ENCODE measurements at regions not wholly inside any gene's neighbourhood (a gene's known extent, or its start where the extent isn't known, plus 50 kb on each side); places are given as distances from the start of the nearest gene placed in this dataset.

DNA sequence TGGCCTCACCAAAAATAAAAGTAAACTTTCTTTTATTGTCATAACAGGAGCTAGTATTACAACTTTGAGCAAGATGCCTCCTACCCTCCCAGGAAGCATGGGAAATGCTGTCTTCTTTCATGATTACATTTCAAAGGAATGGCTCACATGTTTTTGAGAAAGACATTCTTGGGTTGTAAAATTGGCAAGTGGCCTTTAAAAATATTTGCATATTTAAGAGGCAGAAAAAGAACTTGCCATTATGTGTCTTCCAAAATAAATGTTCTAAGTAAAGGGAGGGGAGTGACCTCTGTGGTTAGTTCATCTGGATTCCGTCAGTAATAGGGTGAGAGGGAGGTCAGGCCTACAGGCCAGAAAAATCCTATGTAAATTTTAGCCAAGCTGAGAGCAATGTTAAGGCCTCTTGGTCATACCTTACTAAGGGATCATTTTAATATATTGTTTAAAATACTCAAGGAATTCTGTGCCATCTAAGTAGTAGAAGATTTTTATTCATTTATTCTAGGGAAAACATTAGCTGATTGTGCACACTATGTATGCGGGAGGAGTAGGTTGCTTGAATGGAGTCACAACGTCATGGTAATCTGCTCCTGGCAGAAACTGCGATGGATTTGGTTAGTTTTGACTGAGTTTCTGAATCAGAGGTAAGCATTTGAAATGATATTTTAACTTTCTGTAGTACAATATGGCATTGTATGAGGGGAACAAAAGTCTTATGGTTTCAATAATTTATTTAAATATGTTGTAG lies 1485.7 kb upstream of the CDH9 start:
- TF ChIP-seq, protein P1, sequence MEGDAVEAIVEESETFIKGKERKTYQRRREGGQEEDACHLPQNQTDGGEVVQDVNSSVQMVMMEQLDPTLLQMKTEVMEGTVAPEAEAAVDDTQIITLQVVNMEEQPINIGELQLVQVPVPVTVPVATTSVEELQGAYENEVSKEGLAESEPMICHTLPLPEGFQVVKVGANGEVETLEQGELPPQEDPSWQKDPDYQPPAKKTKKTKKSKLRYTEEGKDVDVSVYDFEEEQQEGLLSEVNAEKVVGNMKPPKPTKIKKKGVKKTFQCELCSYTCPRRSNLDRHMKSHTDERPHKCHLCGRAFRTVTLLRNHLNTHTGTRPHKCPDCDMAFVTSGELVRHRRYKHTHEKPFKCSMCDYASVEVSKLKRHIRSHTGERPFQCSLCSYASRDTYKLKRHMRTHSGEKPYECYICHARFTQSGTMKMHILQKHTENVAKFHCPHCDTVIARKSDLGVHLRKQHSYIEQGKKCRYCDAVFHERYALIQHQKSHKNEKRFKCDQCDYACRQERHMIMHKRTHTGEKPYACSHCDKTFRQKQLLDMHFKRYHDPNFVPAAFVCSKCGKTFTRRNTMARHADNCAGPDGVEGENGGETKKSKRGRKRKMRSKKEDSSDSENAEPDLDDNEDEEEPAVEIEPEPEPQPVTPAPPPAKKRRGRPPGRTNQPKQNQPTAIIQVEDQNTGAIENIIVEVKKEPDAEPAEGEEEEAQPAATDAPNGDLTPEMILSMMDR (IDR thresholded peaks at IDR 0.05; ENCODE audit: low read depth, low read length, poor library complexity, severe bottlenecking), result no peak
- no peak for TF ChIP-seq EZH2phosphoT487 (IDR thresholded peaks at IDR 0.05; ENCODE audit: borderline replicate concordance, low read length)
- Histone ChIP-seq H4K20me1 (ENCODE audit: control insufficient read depth, insufficient read depth, low read depth, low read length) (no peaks in the 10 kb centered on the region), H3F3A (ENCODE audit: control insufficient read depth, insufficient read depth) (no peaks in the 10 kb centered on the region), H3K9me2 (replicated peaks; ENCODE audit: control insufficient read depth, low read length) (no peaks in the 10 kb centered on the region), H3K4me2 (ENCODE audit: low read length) (no peak overlapping the region), H3K27me3 (ENCODE audit: control insufficient read depth, low read length) (no peaks in the 10 kb centered on the region), H3K36me3 (ENCODE audit: control insufficient read depth, low read length) (no peaks in the 10 kb centered on the region), H3K79me2 (ENCODE audit: control insufficient read depth, low read length) (no peaks in the 10 kb centered on the region), H3K4me3 (ENCODE audit: low read length) (no peak overlapping the region), H3K27ac (ENCODE audit: low read depth, low read length) (no peak overlapping the region), H3K4me1 (ENCODE audit: control insufficient read depth, low read length) (no peaks in the 10 kb centered on the region), H3K9me3 (ENCODE audit: control insufficient read depth, insufficient read depth, low read length) (no peaks in the 10 kb centered on the region)

- Histone ChIP-seq H3F3A (ENCODE audit: control insufficient read depth, insufficient read depth) (no peaks in the 10 kb centered on the region), H3K79me2 (ENCODE audit: control insufficient read depth, low read length) (no peaks in the 10 kb centered on the region), H3K27me3 (ENCODE audit: control insufficient read depth, low read length) (no peaks in the 10 kb centered on the region), H3K9me3 (ENCODE audit: control insufficient read depth, insufficient read depth, low read length) (no peaks in the 10 kb centered on the region), H3K36me3 (ENCODE audit: control insufficient read depth, low read length) (no peaks in the 10 kb centered on the region), H4K20me1 (ENCODE audit: control insufficient read depth, insufficient read depth, low read depth, low read length) (no peaks in the 10 kb centered on the region), H3K4me2 (ENCODE audit: low read length) (no peak overlapping the region), H3K4me1 (ENCODE audit: control insufficient read depth, low read length) (no peaks in the 10 kb centered on the region), H3K4me3 (ENCODE audit: low read length) (no peak overlapping the region), H3K9me2 (replicated peaks; ENCODE audit: control insufficient read depth, low read length) (no peaks in the 10 kb centered on the region), H3K27ac (ENCODE audit: low read depth, low read length) (no peak overlapping the region)
- TF ChIP-seq, protein P1 (IDR thresholded peaks at IDR 0.05; ENCODE audit: low read depth, low read length, poor library complexity, severe bottlenecking), result no peak
- no peak for TF ChIP-seq EZH2phosphoT487 (IDR thresholded peaks at IDR 0.05; ENCODE audit: borderline replicate concordance, low read length)
Measured at GRCh38 chr5:28523416-28523815, 1485.0 kb upstream of the CDH9 start.

GRCh38 chr5:28517691-28518090 lies 1479.3 kb upstream of the CDH9 start:
- Histone ChIP-seq H3F3A (ENCODE audit: control insufficient read depth, insufficient read depth) (no peaks in the 10 kb centered on the region), H3K4me1 (ENCODE audit: control insufficient read depth, low read length) (no peaks in the 10 kb centered on the region), H3K27me3 (ENCODE audit: control insufficient read depth, low read length) (no peaks in the 10 kb centered on the region), H3K79me2 (ENCODE audit: control insufficient read depth, low read length) (no peaks in the 10 kb centered on the region), H3K27ac (ENCODE audit: low read depth, low read length) (no peak overlapping the region), H3K9me3 (ENCODE audit: control insufficient read depth, insufficient read depth, low read length) (no peaks in the 10 kb centered on the region), H3K9me2 (replicated peaks; ENCODE audit: control insufficient read depth, low read length) (no peaks in the 10 kb centered on the region), H3K4me3 (ENCODE audit: low read length) (no peak overlapping the region), H4K20me1 (ENCODE audit: control insufficient read depth, insufficient read depth, low read depth, low read length) (no peaks in the 10 kb centered on the region), H3K4me2 (ENCODE audit: low read length) (no peak overlapping the region), H3K36me3 (ENCODE audit: control insufficient read depth, low read length) (no peaks in the 10 kb centered on the region)
- TF ChIP-seq, protein P1 (IDR thresholded peaks at IDR 0.05; ENCODE audit: low read depth, low read length, poor library complexity, severe bottlenecking), result no peak
- no peak for TF ChIP-seq EZH2phosphoT487 (IDR thresholded peaks at IDR 0.05; ENCODE audit: borderline replicate concordance, low read length)
